Ovary (tissue), 3 donors: ENCODE measurements at regions not wholly inside any gene's neighbourhood (a gene's known extent, or its start where the extent isn't known, plus 50 kb on each side); places are given as distances from the start of the nearest gene placed in this dataset.

Source experiments
- EP300 ChIP-seq: sonication (generic); formaldehyde crosslinking; IDR thresholded peaks from one replicate; pipeline ENCODE4 v1.6.1; 2017; ENCODE audit warnings: antibody characterized with exemption
- POLR2A ChIP-seq: fragments of 450-650 bp; IDR thresholded peaks from one replicate; pipeline ENCODE4 v1.6.1; 2017; ENCODE audit warnings: antibody characterized with exemption, mild to moderate bottlenecking, moderate library complexity
- TF ChIP-seq, protein P1 (sequence below), 3 donors: fragments of 450-650 bp in 2 of 3; fragments of 200-600 bp in 1 of 3; IDR thresholded peaks; one replicate each; pipeline versions ENCODE4 v1.5.1 to v1.8.0; 2016 to 2022; ENCODE audit warnings: antibody characterized with exemption in 3 of 3, mild to moderate bottlenecking in 1 of 3
- donor health status: DM: no; HTN: no; CAD: no.

DNA sequence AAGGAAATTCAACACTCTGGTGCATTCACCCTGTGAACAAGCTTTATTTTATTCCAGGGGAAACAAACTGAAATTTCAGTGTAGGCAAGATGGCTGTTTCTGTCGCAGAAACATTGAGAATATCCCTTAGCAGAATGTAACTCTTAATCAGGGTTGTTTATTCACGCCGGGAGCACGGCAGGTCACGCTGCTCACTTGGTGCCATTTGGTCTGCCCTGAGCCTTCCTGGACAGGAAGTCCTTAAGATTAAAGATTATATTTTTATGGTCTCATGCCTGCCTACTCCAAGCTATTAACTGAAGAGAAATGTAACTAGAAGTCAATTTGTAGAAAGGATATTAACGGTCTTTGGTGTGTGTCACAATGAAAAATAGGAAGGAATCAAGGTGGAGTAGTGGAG is 185.3 kb upstream of the ARGLU1 start:
- TF ChIP-seq, protein P1, sequence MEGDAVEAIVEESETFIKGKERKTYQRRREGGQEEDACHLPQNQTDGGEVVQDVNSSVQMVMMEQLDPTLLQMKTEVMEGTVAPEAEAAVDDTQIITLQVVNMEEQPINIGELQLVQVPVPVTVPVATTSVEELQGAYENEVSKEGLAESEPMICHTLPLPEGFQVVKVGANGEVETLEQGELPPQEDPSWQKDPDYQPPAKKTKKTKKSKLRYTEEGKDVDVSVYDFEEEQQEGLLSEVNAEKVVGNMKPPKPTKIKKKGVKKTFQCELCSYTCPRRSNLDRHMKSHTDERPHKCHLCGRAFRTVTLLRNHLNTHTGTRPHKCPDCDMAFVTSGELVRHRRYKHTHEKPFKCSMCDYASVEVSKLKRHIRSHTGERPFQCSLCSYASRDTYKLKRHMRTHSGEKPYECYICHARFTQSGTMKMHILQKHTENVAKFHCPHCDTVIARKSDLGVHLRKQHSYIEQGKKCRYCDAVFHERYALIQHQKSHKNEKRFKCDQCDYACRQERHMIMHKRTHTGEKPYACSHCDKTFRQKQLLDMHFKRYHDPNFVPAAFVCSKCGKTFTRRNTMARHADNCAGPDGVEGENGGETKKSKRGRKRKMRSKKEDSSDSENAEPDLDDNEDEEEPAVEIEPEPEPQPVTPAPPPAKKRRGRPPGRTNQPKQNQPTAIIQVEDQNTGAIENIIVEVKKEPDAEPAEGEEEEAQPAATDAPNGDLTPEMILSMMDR (IDR thresholded peaks at IDR 0.05): no peak
- TF ChIP-seq POLR2A: no peak
- TF ChIP-seq EP300: no peak
